ENCODE measurements at regions not wholly inside any gene's neighbourhood (a gene's known extent, or its start where the extent isn't known, plus 50 kb on each side); places are given as distances from the start of the nearest gene placed in this dataset.
A peak's percentile ranks its signal among the peaks of the same experiment; 100 is the strongest.

DNA sequence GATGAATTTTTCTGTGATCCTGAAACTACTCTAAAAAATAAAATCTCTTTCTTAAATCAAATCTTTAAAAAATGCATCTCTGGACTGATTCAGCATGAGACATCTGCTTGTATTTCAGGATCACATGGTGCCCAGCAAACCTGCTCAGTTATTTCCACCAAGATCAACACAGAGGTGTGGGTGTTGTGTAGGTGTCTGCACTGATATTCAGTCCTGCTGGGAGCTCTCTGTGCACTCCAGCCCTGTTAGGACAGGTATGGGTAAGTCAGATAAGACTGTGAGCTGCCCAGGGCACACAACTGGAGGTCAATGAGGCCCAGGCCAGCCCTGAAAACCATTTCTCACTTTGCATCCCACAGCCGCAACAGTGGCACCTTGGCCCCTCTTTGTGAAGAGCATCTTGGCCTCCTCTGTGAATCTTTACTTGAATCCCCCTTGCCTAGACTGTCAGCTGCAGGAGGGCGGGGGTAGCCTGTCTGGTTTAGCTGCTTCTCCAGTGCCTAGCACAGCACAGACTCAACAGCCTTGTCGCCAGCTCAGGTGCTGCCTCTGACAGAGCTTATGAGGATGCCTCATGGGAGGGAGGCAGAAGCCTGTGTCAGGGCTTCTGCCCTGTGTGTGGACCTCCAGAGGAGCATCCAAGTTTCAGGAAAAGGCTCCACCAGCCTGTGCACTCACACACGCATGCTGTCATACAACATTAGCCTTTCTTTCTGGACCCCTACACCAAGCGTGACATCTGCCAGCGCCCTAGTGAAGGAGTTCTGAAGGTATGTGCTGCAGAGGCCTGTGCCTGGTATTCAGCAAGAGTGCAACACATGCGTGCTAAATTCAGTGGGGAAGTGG lies 187.6 kb upstream of the CST7 start:
- Histone ChIP-seq H3K36me3 (ENCODE audit: control insufficient read depth in 2 of 2, insufficient read depth in 1 of 2, low read length in 2 of 2) (no peaks in the 10 kb centered on the region), H3K9me3 (ENCODE audit: control insufficient read depth, insufficient read depth, low read depth, low read length) (no peaks in the 10 kb centered on the region), H3K4me1 (ENCODE audit: control insufficient read depth, insufficient read depth, low read length) (no peaks in the 10 kb centered on the region), H3K27ac (ENCODE audit: extremely low read depth, low read depth, low read length) (no peak overlapping the region), H3K4me3 (ENCODE audit: low read depth, low read length) (no peak overlapping the region)
- TF ChIP-seq ZFHX2 (tag by site-specific recombination; conservative IDR thresholded peaks at IDR 0.05) (peak; percentile 36; the same call in 1 of the 2 replicates), EGR2 (tag by site-specific recombination; IDR thresholded peaks at IDR 0.05; ENCODE audit: low read depth) (peak; percentile 33; the same call in 1 of the 2 replicates)
- TF ChIP-seq, protein P1, sequence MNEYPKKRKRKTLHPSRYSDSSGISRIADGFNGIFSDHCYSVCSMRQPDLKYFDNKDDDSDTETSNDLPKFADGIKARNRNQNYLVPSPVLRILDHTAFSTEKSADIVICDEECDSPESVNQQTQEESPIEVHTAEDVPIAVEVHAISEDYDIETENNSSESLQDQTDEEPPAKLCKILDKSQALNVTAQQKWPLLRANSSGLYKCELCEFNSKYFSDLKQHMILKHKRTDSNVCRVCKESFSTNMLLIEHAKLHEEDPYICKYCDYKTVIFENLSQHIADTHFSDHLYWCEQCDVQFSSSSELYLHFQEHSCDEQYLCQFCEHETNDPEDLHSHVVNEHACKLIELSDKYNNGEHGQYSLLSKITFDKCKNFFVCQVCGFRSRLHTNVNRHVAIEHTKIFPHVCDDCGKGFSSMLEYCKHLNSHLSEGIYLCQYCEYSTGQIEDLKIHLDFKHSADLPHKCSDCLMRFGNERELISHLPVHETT (tag by site-specific recombination; IDR thresholded peaks at IDR 0.05): no peak
- ChIA-PET POLR2A (no interaction called here), CTCF (no interaction called here)

DNA sequence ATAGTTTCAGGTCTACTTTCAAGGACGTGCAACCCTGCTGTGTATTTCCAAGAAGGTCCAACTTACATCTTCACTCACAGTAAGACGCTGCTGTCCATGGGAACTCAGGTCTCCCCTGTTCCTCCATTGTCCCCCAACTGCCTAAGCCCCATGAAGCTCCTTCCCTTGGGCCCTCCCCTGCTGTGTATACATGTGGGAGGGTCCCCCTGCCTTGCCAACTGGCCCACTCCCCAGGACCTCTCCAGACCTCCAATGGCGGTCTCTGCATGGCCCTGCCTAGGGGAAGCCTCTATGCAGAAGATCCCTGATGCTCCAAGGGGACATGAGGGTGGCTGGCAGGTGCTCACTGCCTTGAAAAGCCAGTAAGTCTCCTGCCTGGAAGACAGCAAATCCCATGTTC lies 186.7 kb upstream of the CST7 start:
- Histone ChIP-seq H3K9me3 (ENCODE audit: control insufficient read depth, insufficient read depth, low read depth, low read length) (no peaks in the 10 kb centered on the region), H3K4me1 (ENCODE audit: control insufficient read depth, insufficient read depth, low read length) (no peaks in the 10 kb centered on the region), H3K27ac (ENCODE audit: extremely low read depth, low read depth, low read length) (no peak overlapping the region), H3K4me3 (ENCODE audit: low read depth, low read length) (no peak overlapping the region), H3K36me3 (ENCODE audit: control insufficient read depth in 2 of 2, insufficient read depth in 1 of 2, low read length in 2 of 2) (no peaks in the 10 kb centered on the region)
- CTCF ChIA-PET: no interaction called here
- TF ChIP-seq ZNF133 (tag by site-specific recombination; IDR thresholded peaks at IDR 0.05): peak; percentile 37; the same call in 1 of the 2 replicates
- TF ChIP-seq ZNF391 (tag by site-specific recombination; IDR thresholded peaks at IDR 0.05; ENCODE audit: borderline replicate concordance, low read depth): no peak
- POLR2A ChIA-PET: no interaction called here

DNA sequence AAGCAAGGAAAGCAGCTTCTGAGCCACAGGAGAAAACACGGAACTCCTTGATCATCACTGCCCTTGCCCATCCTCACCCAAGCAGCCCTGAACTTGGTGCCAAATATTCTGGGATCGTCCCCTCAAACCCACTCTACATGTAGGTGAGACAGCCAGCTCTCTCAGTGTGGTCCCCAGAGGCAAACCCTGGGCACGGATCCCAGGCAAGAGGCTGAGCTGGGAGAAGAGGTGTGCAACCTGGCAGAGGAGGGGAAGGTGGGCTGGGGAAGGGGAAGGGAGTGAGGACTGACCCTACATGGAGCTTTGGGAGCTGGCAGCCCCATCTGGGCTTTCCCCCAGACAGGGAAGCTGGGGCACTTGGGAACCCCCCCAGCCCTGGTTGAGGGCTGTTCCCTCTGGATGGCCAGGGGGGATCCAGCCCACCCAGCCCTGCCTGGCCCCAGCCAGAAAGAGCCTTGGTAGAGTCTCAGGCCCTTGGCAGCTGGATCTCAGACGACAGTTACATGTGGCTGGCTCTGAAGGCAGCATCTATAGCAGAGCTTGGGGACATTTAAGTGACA lies 186.2 kb upstream of the CST7 start:
- CTCF ChIA-PET: no interaction called here
- H3K4me1 ChIP-seq (ENCODE audit: control insufficient read depth, insufficient read depth, low read length): no peaks in the 10 kb centered on the region
- H3K4me3 ChIP-seq (ENCODE audit: low read depth, low read length): no peak overlapping the region
- POLR2A ChIA-PET: no interaction called here
- H3K9me3 ChIP-seq (ENCODE audit: control insufficient read depth, insufficient read depth, low read depth, low read length): no peaks in the 10 kb centered on the region
- no peak for TF ChIP-seq ZNF629 (tag by site-specific recombination; IDR thresholded peaks at IDR 0.05)
- no peak for TF ChIP-seq ZFP3 (tag by site-specific recombination; IDR thresholded peaks at IDR 0.05; ENCODE audit: low read depth)
- TF ChIP-seq ZNF610 (tag by site-specific recombination; IDR thresholded peaks at IDR 0.05; ENCODE audit: borderline replicate concordance): no peak
- TF ChIP-seq, protein P2, sequence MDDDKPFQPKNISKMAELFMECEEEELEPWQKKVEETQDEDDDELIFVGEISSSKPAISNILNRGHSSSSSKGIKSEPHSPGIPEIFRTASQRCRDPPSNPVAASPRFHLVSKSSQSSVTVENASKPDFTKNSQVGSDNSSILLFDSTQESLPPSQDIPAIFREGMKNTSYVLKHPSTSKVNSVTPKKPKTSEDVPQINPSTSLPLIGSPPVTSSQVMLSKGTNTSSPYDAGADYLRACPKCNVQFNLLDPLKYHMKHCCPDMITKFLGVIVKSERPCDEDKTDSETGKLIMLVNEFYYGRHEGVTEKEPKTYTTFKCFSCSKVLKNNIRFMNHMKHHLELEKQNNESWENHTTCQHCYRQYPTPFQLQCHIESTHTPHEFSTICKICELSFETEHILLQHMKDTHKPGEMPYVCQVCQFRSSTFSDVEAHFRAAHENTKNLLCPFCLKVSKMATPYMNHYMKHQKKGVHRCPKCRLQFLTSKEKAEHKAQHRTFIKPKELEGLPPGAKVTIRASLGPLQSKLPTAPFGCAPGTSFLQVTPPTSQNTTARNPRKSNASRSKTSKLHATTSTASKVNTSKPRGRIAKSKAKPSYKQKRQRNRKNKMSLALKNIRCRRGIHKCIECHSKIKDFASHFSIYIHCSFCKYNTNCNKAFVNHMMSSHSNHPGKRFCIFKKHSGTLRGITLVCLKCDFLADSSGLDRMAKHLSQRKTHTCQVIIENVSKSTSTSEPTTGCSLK (tag by site-specific recombination; IDR thresholded peaks at IDR 0.05): no peak
- no peak for TF ChIP-seq ZNF677 (tag by site-specific recombination; IDR thresholded peaks at IDR 0.05)
- TF ChIP-seq, protein P3, sequence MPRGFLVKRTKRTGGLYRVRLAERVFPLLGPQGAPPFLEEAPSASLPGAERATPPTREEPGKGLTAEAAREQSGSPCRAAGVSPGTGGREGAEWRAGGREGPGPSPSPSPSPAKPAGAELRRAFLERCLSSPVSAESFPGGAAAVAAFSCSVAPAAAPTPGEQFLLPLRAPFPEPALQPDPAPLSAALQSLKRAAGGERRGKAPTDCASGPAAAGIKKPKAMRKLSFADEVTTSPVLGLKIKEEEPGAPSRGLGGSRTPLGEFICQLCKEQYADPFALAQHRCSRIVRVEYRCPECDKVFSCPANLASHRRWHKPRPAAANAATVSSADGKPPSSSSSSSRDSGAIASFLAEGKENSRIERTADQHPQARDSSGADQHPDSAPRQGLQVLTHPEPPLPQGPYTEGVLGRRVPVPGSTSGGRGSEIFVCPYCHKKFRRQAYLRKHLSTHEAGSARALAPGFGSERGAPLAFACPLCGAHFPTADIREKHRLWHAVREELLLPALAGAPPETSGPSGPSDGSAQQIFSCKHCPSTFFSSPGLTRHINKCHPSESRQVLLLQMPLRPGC (tag by site-specific recombination; IDR thresholded peaks at IDR 0.05): no peak
- no peak for TF ChIP-seq ZNF555 (tag by site-specific recombination; conservative IDR thresholded peaks at IDR 0.05)
- TF ChIP-seq, protein P4, sequence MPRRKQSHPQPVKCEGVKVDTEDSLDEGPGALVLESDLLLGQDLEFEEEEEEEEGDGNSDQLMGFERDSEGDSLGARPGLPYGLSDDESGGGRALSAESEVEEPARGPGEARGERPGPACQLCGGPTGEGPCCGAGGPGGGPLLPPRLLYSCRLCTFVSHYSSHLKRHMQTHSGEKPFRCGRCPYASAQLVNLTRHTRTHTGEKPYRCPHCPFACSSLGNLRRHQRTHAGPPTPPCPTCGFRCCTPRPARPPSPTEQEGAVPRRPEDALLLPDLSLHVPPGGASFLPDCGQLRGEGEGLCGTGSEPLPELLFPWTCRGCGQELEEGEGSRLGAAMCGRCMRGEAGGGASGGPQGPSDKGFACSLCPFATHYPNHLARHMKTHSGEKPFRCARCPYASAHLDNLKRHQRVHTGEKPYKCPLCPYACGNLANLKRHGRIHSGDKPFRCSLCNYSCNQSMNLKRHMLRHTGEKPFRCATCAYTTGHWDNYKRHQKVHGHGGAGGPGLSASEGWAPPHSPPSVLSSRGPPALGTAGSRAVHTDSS (tag by site-specific recombination; IDR thresholded peaks at IDR 0.05): no peak
- no peak for TF ChIP-seq HOXD13 (CRISPR knock-in tag; IDR thresholded peaks at IDR 0.05; ENCODE audit: borderline replicate concordance)
- TF ChIP-seq, protein P5, sequence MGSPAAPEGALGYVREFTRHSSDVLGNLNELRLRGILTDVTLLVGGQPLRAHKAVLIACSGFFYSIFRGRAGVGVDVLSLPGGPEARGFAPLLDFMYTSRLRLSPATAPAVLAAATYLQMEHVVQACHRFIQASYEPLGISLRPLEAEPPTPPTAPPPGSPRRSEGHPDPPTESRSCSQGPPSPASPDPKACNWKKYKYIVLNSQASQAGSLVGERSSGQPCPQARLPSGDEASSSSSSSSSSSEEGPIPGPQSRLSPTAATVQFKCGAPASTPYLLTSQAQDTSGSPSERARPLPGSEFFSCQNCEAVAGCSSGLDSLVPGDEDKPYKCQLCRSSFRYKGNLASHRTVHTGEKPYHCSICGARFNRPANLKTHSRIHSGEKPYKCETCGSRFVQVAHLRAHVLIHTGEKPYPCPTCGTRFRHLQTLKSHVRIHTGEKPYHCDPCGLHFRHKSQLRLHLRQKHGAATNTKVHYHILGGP (tag by site-specific recombination; IDR thresholded peaks at IDR 0.05): no peak
- TF ChIP-seq, protein P6, sequence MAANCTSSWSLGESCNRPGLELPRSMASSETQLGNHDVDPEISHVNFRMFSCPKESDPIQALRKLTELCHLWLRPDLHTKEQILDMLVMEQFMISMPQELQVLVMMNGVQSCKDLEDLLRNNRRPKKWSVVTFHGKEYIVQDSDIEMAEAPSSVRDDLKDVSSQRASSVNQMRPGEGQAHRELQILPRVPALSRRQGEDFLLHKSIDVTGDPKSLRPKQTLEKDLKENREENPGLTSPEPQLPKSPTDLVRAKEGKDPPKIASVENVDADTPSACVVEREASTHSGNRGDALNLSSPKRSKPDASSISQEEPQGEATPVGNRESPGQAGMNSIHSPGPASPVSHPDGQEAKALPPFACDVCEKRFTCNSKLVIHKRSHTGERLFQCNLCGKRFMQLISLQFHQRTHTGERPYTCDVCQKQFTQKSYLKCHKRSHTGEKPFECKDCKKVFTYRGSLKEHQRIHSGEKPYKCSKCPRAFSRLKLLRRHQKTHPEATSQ (tag by site-specific recombination; IDR thresholded peaks at IDR 0.05): no peak
- no peak for TF ChIP-seq ZNF121 (tag by site-specific recombination; IDR thresholded peaks at IDR 0.05)
- TF ChIP-seq ZNF10 (tag by site-specific recombination; IDR thresholded peaks at IDR 0.05): no peak
- no peak for TF ChIP-seq GLIS1 (tag by site-specific recombination; IDR thresholded peaks at IDR 0.05)
- H3K36me3 ChIP-seq (ENCODE audit: control insufficient read depth in 2 of 2, insufficient read depth in 1 of 2, low read length in 2 of 2): no peaks in the 10 kb centered on the region
- no peak overlapping the region for H3K27ac ChIP-seq (ENCODE audit: extremely low read depth, low read depth, low read length)
